ENCODE measurements at regions not wholly inside any gene's neighbourhood (a gene's known extent, or its start where the extent isn't known, plus 50 kb on each side); places are given as distances from the start of the nearest gene placed in this dataset.

DNA sequence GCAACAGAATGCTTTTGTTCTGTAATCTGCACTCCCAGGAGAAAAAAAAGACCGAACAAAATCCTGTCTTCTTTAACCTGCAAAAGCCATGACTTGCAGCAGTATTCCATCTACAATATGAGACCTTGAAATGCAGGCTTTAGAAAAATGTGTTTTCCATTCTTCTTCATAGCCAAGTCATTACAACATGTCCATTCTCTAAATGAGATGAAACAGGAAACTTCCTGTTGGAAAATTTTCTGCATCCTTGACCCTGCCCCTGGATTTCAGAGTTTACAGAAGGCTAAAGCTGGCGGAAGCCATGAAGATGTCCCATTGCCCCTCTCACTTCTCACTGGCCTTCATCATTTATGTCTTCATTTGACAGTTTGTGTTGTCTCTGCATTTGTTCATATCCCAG lies 546.4 kb downstream of the TNS3 start:
- TF ChIP-seq POLR2A (IDR thresholded peaks at IDR 0.05) (no peak), CTCF (IDR thresholded peaks at IDR 0.05) (no peak), POLR2AphosphoS5 (IDR thresholded peaks at IDR 0.05) (no peak)
